Cardiac muscle cell (in vitro differentiated cells and primary cell): ENCODE measurements at regions not wholly inside any gene's neighbourhood (a gene's known extent, or its start where the extent isn't known, plus 50 kb on each side); places are given as distances from the start of the nearest gene placed in this dataset.
A peak's percentile ranks its signal among the peaks of the same experiment; 100 is the strongest.

Source experiments
- DNase-seq, 2 donors: peaks; one replicate each; pipeline versions ENCODE4 v3.0.0 to v3.0.0-alpha.2; 2010 to 2017; ENCODE audit warnings: low read depth in 1 of 2, low spot score in 1 of 2
- H3K27ac ChIP-seq: fragments of 200-600 bp; sonication (generic); 2 replicates; pipeline ENCODE4 v1.5.1; 2016
- H3K27me3 ChIP-seq: fragments of 200-600 bp; sonication (generic); 2 replicates; pipeline ENCODE4 v1.6.0; 2016; ENCODE audit warnings: control low read depth
- H3K36me3 ChIP-seq: fragments of 200-600 bp; sonication (generic); 2 replicates; pipeline ENCODE4 v1.5.1; 2016; ENCODE audit warnings: control low read depth
- H3K4me1 ChIP-seq: fragments of 200-600 bp; sonication (generic); 2 replicates; pipeline ENCODE4 v1.8.1; 2017; ENCODE audit warnings: low read depth, mild to moderate bottlenecking, mixed run types
- H3K4me3 ChIP-seq: fragments of 200-600 bp; sonication (generic); 2 replicates; pipeline ENCODE4 v1.5.1; 2016; ENCODE audit warnings: mild to moderate bottlenecking
- H3K9me3 ChIP-seq: fragments of 200-600 bp; sonication (generic); 2 replicates; pipeline ENCODE4 v1.5.1; 2017; ENCODE audit warnings: low read depth, mild to moderate bottlenecking, control low read depth
- TF ChIP-seq, protein P1 (sequence below): IDR thresholded peaks from 2 replicates; pipeline ENCODE4 v1.5.1; 2012; ENCODE audit warnings: low read depth, mild to moderate bottlenecking, low read length

DNA sequence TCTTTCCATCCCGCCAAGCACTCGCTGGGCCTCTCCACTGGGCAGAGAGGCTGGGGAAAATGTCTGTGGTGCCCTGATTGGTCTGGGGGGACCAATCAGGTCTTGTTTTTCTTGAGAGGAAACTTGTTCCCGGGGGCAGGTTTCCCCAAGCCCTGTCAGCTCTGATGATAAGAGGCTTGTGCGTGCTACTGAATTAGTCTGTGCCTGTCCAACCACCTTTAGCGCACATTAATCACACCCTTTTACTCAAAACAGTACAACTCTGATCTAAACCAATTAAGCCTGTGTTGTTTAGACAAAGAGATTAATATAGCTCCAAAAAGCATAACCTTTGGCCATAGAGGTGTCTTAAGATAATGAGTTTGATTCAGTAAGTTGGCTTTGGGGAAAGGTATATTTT is 580.4 kb downstream of the VRK1 start:
- Histone ChIP-seq H3K36me3 (no peaks in the 10 kb centered on the region), H3K4me3 (no peak overlapping the region), H3K4me1 (no peaks in the 10 kb centered on the region), H3K27me3 (no peaks in the 10 kb centered on the region), H3K27ac (no peak overlapping the region), H3K9me3 (no peaks in the 10 kb centered on the region)
- TF ChIP-seq, protein P1, sequence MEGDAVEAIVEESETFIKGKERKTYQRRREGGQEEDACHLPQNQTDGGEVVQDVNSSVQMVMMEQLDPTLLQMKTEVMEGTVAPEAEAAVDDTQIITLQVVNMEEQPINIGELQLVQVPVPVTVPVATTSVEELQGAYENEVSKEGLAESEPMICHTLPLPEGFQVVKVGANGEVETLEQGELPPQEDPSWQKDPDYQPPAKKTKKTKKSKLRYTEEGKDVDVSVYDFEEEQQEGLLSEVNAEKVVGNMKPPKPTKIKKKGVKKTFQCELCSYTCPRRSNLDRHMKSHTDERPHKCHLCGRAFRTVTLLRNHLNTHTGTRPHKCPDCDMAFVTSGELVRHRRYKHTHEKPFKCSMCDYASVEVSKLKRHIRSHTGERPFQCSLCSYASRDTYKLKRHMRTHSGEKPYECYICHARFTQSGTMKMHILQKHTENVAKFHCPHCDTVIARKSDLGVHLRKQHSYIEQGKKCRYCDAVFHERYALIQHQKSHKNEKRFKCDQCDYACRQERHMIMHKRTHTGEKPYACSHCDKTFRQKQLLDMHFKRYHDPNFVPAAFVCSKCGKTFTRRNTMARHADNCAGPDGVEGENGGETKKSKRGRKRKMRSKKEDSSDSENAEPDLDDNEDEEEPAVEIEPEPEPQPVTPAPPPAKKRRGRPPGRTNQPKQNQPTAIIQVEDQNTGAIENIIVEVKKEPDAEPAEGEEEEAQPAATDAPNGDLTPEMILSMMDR, result no peak
- DNase-seq, result peak in 1 of 2 donors; percentile 13

DNA sequence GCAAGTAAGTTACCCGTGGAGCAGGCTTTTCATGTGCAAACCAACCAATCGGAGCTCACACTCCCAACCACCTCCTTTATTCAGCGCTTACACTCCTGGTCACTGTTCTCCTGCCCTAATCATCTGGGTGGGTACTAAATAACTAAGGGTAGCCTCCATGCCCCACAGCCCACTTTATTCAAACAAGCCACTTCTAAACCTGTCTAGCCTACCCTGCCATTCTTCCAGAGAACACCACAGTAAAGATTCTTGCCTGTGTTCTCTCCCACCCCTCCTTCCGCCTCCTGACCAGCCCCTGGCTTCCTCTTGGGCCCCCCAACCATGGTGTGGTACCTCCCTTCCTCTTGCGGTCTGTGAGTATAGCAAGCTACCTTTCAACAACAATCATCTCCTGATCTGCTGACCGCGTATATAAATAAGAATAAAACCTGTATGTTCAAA is 581.9 kb downstream of the VRK1 start:
- Histone ChIP-seq H3K27me3 (no peaks in the 10 kb centered on the region), H3K4me1 (no peaks in the 10 kb centered on the region), H3K36me3 (no peaks in the 10 kb centered on the region), H3K9me3 (no peaks in the 10 kb centered on the region), H3K4me3 (no peak overlapping the region), H3K27ac (no peak overlapping the region)
- DNase-seq, result no peak
- TF ChIP-seq, protein P1, result no peak

DNA sequence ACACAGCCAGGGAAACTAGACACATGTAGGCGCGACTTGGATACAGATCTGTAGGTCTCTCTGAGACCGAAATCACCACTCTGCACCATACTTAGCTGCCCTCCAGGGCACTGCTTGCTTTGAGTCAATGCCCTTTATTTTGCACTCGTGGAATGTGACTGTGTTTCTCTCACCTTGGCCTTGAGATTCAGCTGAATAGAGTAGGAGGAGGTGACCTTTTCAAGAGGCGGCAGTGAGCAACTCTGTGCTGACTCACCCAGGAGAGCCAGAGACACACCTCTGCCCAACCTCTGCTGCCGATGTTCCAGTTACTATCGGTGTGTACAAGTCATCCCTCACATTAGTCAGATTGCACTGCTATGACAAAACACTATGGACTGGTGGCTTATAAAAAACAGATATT is 583.4 kb downstream of the VRK1 start:
- H3K27ac ChIP-seq, result no peak overlapping the region
- TF ChIP-seq, protein P1, result no peak
- H3K9me3 ChIP-seq, result no peaks in the 10 kb centered on the region
- no peak for DNase-seq
- no peaks in the 10 kb centered on the region for H3K4me1 ChIP-seq
- no peaks in the 10 kb centered on the region for H3K36me3 ChIP-seq
- H3K4me3 ChIP-seq, result no peak overlapping the region
- no peaks in the 10 kb centered on the region for H3K27me3 ChIP-seq

DNA sequence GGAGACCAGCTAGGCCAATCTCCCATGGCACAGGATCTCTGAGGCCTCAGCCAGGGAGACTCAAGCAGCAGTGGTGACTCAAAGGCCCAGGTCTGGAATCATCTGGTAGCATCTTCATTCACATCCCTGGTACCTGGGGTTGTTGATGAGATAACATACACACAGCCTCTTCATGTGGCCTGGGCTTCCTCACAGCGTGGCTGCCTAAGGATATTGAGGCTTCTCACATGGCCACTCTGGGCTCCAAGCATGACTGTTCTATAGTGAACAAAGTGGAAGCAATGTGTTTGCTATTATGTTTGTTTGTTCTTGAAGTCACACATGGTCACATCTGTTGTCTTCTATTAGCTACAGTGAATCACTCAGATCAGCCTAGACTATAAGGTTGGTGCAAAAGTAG is 584.1 kb downstream of the VRK1 start:
- DNase-seq, result no peak
- Histone ChIP-seq H3K27me3 (no peaks in the 10 kb centered on the region), H3K4me1 (no peaks in the 10 kb centered on the region), H3K27ac (no peak overlapping the region), H3K4me3 (no peak overlapping the region), H3K9me3 (no peaks in the 10 kb centered on the region), H3K36me3 (no peaks in the 10 kb centered on the region)
- TF ChIP-seq, protein P1, result no peak

DNA sequence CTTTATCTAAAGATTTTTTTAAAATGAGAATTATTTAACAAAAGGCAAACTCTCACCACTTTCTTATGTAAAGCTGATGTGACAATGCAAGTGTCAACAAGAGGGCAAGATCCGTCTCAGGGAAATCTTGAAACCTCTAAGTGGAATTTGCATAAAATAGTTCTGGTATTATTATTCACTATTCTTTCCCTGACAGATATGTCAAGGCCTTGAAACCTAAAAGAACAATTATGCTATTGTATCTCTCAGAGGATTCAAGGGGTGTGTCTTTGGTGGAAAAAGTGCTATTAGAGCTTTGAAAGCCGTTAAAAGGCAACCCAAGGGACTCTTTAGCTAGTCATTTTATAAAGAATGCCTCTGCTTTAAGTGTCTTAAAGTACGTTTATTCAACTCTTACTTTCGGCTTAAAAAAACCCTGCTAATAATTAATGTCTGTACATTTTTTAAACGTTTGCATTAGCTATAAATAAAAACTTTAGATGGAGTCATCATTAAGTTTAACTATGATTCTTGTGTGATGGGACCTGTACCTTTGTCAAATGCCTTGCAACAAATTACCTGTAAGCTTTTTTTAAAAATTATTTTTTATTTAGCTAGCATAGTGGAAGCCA is 585.5 kb downstream of the VRK1 start:
- no peak overlapping the region for H3K4me3 ChIP-seq
- no peak for DNase-seq
- H3K36me3 ChIP-seq, result no peaks in the 10 kb centered on the region
- H3K27me3 ChIP-seq, result no peaks in the 10 kb centered on the region
- H3K9me3 ChIP-seq, result no peaks in the 10 kb centered on the region
- TF ChIP-seq, protein P1, result no peak
- no peaks in the 10 kb centered on the region for H3K4me1 ChIP-seq
- H3K27ac ChIP-seq, result no peak overlapping the region

DNA sequence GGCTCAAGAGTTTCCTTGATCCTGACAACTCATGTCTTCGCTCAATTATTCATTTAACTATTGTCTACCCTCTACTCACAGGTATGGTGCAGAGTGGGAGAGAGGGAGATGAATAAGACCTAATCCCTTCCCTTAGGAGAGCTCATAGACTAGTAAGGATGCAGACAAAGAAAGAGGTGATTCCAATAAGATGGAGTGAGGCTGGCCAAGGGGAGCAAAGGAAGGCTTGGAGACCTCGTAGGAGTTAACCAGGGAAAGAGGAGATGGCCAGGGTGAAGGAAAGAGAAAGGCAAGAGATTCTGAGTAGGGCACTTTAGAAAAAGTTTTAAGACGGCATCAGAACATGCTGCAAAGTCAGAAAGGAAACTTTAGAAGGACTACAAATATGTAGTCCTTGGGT is 588.5 kb downstream of the VRK1 start:
- H3K9me3 ChIP-seq, result no peaks in the 10 kb centered on the region
- TF ChIP-seq, protein P1, result no peak
- no peaks in the 10 kb centered on the region for H3K36me3 ChIP-seq
- no peak overlapping the region for H3K27ac ChIP-seq
- DNase-seq, result no peak
- H3K4me1 ChIP-seq, result no peaks in the 10 kb centered on the region
- H3K4me3 ChIP-seq, result no peak overlapping the region
- no peaks in the 10 kb centered on the region for H3K27me3 ChIP-seq
